ENCODE measurements at regions not wholly inside any gene's neighbourhood (a gene's known extent, or its start where the extent isn't known, plus 50 kb on each side); places are given as distances from the start of the nearest gene placed in this dataset.
A peak's percentile ranks its signal among the peaks of the same experiment; 100 is the strongest.
"Not testable (repeated sequence)": the region's sequence is repeated elsewhere in the genome, so short reads cannot be mapped to it uniquely, and the experiment has no call there.

DNA sequence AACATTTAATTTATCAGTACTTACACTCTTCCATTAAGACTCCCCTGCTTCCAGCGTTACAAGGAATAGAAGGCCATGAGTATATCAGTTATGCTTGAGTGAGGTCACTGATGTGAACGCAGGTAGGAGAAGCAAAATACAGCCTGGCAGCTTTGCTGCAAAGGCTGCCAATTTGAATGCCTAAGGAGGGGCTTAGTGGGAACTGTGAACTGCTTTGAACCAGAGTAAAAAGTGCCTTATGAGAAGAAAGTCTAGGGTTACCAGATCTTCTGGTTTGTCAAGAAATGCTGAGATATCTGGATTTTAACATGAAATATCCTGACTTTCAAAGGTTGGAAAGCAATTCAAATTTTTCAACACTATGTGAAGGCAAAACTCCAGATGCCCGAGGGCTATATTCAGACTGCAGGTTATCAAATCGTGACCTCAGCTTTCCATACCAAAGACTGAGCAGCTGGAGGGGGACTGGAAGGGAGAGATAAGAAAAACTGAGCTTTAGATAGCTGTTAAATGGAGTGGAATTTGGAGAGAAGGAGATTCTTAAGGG, 446.3 kb upstream of the NECTIN3 start (continued):
- TF ChIP-seq PURB (CRISPR knock-in tag; IDR thresholded peaks at IDR 0.05; ENCODE audit: low read depth) (no peak), FOXK1 (CRISPR knock-in tag; IDR thresholded peaks at IDR 0.05; ENCODE audit: borderline replicate concordance) (no peak), KDM1A (IDR thresholded peaks at IDR 0.05) (peak; percentile 92 to 97)

DNA sequence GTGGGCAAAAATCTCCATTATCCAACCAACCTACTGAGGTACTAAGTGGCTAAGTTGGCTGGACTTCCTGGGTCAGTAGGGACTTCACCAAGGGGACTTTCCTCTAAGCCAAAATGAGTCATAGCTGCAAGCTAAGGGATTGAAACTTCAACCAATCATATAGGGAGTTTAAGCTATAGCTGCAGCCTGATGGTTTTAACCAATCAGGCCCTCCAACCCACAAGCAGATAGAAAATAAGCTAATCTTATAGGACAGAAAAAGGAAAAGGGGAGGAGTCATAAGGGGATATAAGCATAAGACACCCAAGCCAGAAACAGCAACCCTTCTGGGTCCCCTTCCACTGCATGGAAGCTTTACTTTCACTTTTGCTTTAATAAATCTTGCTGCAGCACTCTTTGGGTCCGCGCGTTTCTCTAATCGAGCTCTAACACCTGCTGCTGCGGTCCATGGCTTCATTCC, 444.9 kb upstream of the NECTIN3 start:
- CTCF ChIA-PET (ENCODE audit: low intra/inter-chr PET ratio); ATAC-seq; H4K20me1 ChIP-seq (replicated peaks; ENCODE audit: control insufficient read depth, insufficient read depth, low read length); H3K4me1 ChIP-seq (replicated peaks in 1 of 2; ENCODE audit: control insufficient read depth in 2 of 2, insufficient read depth in 2 of 2, low read length in 2 of 2); H2AFZ ChIP-seq (ENCODE audit: low read depth, low read length); BruUV-seq (replicated peaks); H3K4me2 ChIP-seq (ENCODE audit: insufficient read depth, low read length); H3K9me1 ChIP-seq (ENCODE audit: control insufficient read depth, insufficient read depth, low read length); H3K36me3 ChIP-seq (ENCODE audit: control insufficient read depth, insufficient read depth, low read length); FAIRE-seq; H3K27ac ChIP-seq (ENCODE audit: extremely low read depth, low read depth, low read length); H3K9ac ChIP-seq (ENCODE audit: insufficient read depth in 1 of 2, low read depth in 2 of 2, low read length in 2 of 2); H3K4me3 ChIP-seq; H3K79me2 ChIP-seq (ENCODE audit: control insufficient read depth, insufficient read depth, low read length); H3K9me3 ChIP-seq (replicated peaks; ENCODE audit: control insufficient read depth, insufficient read depth, low read depth, low read length); H3K27me3 ChIP-seq (ENCODE audit: control insufficient read depth in 2 of 2, insufficient read depth in 2 of 2, low read length in 2 of 2); in situ Hi-C loops (cut with MboI); DNase-seq (ENCODE audit: extremely low read depth in 1 of 4, low spot score in 3 of 4); POLR2A ChIA-PET: not testable (repeated sequence)
- 92% methylated on average over 5 of the region's 5 CpGs for WGBS (ENCODE audit: insufficient coverage, low coverage, missing lambda C conversion rate)
- intact Hi-C loops (cut with micrococcal nuclease), result loop anchor here (10.0 kb wide), 1 partner anchor 102 kb away; no protein-coding TSS in a partner anchor

Data from K562 (cell line).